Mesodermal cell (in vitro differentiated cells): ENCODE measurements at regions not wholly inside any gene's neighbourhood (a gene's known extent, or its start where the extent isn't known, plus 50 kb on each side); places are given as distances from the start of the nearest gene placed in this dataset.

Experiments used
- H3K27ac ChIP-seq: 2 replicates; pipeline ENCODE4 v1.7.0; 2013; ENCODE audit warnings: mild to moderate bottlenecking, low read depth, low read length, moderate library complexity; ENCODE audit not compliant: severe bottlenecking
- H3K36me3 ChIP-seq: 2 replicates; pipeline ENCODE4 v1.7.1; 2013; ENCODE audit warnings: mild to moderate bottlenecking, low read length, moderate library complexity; ENCODE audit not compliant: control insufficient read depth, insufficient read depth
- H3K4me1 ChIP-seq: one replicate; pipeline ENCODE4 v1.7.1; 2013; ENCODE audit warnings: mild to moderate bottlenecking, low read length; ENCODE audit not compliant: insufficient read depth, control insufficient read depth, poor library complexity, severe bottlenecking
- H3K4me3 ChIP-seq: 2 replicates; pipeline ENCODE4 v1.7.0; 2013; ENCODE audit warnings: low read length, control low read depth, mild to moderate bottlenecking; ENCODE audit not compliant: insufficient read depth, poor library complexity, severe bottlenecking; ENCODE audit errors: extremely low read depth
- H3K9me3 ChIP-seq: 2 replicates; pipeline ENCODE4 v1.7.1; 2013; ENCODE audit warnings: mild to moderate bottlenecking, low read length, moderate library complexity; ENCODE audit not compliant: control insufficient read depth
- WGBS, 2 experiments: methylation state at CpG; one replicate each; pipeline ENCODE4 v1.1.5; 2013; ENCODE audit warnings: missing lambda C conversion rate in 2 of 2; ENCODE audit not compliant: insufficient coverage in 2 of 2; 5-methylcytosine and 5-hydroxymethylcytosine counted together

DNA sequence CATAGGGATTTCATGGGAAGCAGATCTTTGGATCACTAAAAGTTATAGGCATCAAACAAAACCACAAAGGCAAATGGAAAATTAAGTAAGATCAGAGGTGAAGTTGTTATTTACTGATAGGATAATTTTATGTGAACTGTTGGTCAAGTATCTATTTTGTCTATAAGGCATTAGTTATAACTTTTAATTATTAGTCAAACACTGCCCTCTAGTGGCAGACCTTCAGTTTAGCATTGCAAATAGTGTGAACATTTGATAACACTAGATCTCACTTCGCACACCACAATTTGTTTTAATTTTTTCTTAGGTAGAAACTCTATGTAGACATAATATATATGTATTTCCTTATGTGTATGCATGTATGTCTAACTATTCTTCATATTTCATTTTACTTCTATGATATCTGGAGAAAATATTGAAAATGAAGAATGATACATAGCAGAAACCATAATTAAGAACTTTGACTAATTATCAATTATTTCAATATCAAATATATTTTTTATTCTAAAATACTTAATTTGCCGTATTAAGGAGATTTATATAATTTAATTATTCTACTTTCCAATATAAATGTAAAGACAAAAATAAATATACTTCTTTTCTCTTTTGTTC lies 214.5 kb upstream of the TACR3 start:
- whole genome bisulfite sequencing, 2 experiments = no CpG with 5 or more reads among the region's 2 CpGs
- no peak overlapping the region for H3K4me3 ChIP-seq
- no peaks in the 10 kb centered on the region for H3K4me1 ChIP-seq
- peaks cover 6% of the 10 kb centered on the region for H3K9me3 ChIP-seq
- H3K36me3 ChIP-seq = no peaks in the 10 kb centered on the region
- no peak overlapping the region for H3K27ac ChIP-seq

DNA sequence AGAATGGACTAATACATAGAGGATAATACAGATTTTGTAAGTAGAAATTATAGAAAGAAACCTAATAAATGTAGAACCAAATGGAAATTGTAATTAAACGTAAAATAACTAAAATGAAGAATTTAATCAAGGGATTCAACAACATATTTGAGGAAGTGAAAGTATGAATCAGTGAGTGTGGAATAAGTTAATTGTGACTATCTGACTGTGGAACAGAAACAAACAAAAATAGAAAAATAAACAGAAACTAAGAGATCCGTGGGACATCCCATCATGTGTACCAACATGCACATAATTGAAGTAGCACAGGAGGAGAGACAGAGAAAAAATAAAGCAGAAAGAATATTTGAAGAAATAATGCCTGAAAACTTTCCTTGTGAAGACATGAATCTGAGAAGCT lies 208.6 kb upstream of the TACR3 start:
- Histone ChIP-seq H3K9me3 (no peaks in the 10 kb centered on the region), H3K36me3 (no peaks in the 10 kb centered on the region), H3K4me3 (no peak overlapping the region), H3K4me1 (no peaks in the 10 kb centered on the region), H3K27ac (no peak overlapping the region)
- no CpG with 5 or more reads among the region's 2 CpGs for WGBS, 2 experiments

GRCh38 chr4:103923551-103923950 lies 203.8 kb upstream of the TACR3 start:
- no peaks in the 10 kb centered on the region for H3K36me3 ChIP-seq
- no peak overlapping the region for H3K4me3 ChIP-seq
- H3K27ac ChIP-seq = no peak overlapping the region
- 86% methylated on average over 1 of the region's 2 CpGs; no CpG with 5 or more reads in 1 of the 2 experiments for WGBS, 2 experiments
- no peaks in the 10 kb centered on the region for H3K9me3 ChIP-seq
- H3K4me1 ChIP-seq = no peaks in the 10 kb centered on the region

- no peak overlapping the region for H3K4me3 ChIP-seq
- H3K4me1 ChIP-seq = no peaks in the 10 kb centered on the region
- no peaks in the 10 kb centered on the region for H3K9me3 ChIP-seq
- H3K36me3 ChIP-seq = no peaks in the 10 kb centered on the region
- no peak overlapping the region for H3K27ac ChIP-seq
- WGBS, 2 experiments = no CpG with 5 or more reads among the region's 1 CpG
These were observed 198.4 kb upstream of the TACR3 start for GRCh38 chr4:103918214-103918613.

DNA sequence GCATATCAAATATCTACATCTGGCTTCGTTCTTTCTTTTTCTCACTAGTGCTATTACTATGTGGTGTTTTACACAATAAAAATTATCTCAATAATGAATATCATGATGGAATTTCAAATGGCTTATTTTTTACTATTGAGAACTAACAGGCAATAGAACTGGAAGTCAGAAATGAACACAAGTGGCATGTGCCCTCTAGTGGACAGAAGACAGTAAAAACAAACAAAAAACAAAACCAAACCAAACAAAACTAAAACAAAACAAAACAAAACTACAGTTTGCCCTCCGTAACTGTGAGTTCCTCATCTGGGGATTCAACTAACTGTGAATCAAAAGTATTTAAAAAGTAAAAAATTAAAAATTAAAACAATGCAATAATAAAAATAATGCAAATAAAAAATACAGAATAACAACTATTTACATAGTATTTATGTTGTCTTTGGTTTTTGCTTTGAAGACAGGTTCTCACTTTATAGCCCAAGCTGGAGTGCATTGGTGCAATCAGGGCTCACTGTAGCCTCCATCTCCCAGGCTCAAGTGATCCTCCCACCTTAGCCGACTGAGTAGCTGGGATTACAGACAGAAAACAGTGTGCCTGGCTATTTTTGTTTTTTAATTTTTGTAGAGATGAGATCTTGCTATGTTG lies 195.6 kb upstream of the TACR3 start:
- Histone ChIP-seq H3K4me1 (no peaks in the 10 kb centered on the region), H3K27ac (no peak overlapping the region), H3K36me3 (no peaks in the 10 kb centered on the region), H3K9me3 (no peaks in the 10 kb centered on the region), H3K4me3 (no peak overlapping the region)
- WGBS, 2 experiments = no CpG with 5 or more reads among the region's 3 CpGs

- WGBS, 2 experiments = 80% methylated on average over 1 of the region's 2 CpGs; no CpG with 5 or more reads in 1 of the 2 experiments
- no peaks in the 10 kb centered on the region for H3K36me3 ChIP-seq
- H3K4me3 ChIP-seq = no peak overlapping the region
- no peak overlapping the region for H3K27ac ChIP-seq
- H3K4me1 ChIP-seq = no peaks in the 10 kb centered on the region
- H3K9me3 ChIP-seq = no peaks in the 10 kb centered on the region
These were observed 187.6 kb upstream of the TACR3 start for GRCh38 chr4:103907414-103907813.

GRCh38 chr4:103904123-103904522 lies 184.3 kb upstream of the TACR3 start:
- Histone ChIP-seq H3K36me3 (no peaks in the 10 kb centered on the region), H3K9me3 (no peaks in the 10 kb centered on the region), H3K4me1 (no peaks in the 10 kb centered on the region), H3K27ac (no peak overlapping the region), H3K4me3 (no peak overlapping the region)

GRCh38 chr4:103902730-103903129 lies 182.9 kb upstream of the TACR3 start:
- Histone ChIP-seq H3K4me3 (no peak overlapping the region), H3K4me1 (no peaks in the 10 kb centered on the region), H3K9me3 (no peaks in the 10 kb centered on the region), H3K36me3 (no peaks in the 10 kb centered on the region), H3K27ac (no peak overlapping the region)
- no CpG with 5 or more reads among the region's 2 CpGs for WGBS, 2 experiments

DNA sequence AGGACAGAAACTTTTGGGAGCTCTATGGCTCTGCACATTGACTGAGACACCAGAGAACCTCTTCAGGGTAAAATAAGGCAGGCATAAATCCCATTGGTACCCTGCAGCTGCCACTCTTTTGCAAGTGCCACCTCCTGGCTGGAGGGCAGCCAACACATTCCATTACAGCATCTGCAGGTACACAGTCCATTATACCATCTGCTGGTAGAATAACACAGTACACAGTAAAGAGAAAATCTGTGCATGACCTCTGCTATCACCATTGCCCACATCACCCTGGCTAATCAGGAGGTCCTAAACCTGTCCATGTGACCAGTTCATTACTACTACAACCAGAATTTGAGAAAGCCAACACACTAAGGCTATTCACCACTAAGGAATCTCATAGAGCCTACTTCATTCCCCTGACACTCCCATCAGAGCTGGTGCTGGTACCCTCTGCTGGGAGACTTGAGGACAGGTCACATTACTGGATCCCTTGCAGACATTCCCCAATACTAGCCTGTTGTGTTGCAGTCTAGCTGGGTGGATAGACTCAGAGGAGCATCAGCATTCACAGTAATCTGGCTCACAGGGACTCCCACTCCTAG lies 176.2 kb upstream of the TACR3 start:
- no peaks in the 10 kb centered on the region for H3K36me3 ChIP-seq
- H3K4me3 ChIP-seq = no peak overlapping the region
- H3K27ac ChIP-seq = no peak overlapping the region
- no peaks in the 10 kb centered on the region for H3K4me1 ChIP-seq
- no peaks in the 10 kb centered on the region for H3K9me3 ChIP-seq

DNA sequence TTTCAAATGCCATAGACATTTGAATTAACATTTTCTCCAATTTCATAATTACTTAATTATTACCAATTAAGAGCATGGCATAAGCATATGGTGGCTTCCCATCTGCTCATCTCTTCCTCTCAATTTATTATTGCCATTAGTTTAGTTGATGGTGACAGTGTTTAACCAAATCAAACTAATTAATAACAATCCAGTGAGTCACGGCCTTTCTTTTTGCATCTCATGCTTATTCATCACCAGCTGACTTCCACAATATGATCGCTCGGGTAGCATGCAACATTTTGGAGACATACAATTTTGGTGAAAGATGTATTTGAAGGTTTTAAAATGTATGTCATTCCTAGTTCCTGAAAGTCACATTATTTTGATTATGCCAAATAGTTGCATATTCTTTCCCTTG lies 172.8 kb upstream of the TACR3 start:
- Histone ChIP-seq H3K9me3 (no peaks in the 10 kb centered on the region), H3K4me1 (no peaks in the 10 kb centered on the region), H3K27ac (no peak overlapping the region), H3K36me3 (no peaks in the 10 kb centered on the region), H3K4me3 (no peak overlapping the region)
- WGBS, 2 experiments = no CpG with 5 or more reads among the region's 3 CpGs

DNA sequence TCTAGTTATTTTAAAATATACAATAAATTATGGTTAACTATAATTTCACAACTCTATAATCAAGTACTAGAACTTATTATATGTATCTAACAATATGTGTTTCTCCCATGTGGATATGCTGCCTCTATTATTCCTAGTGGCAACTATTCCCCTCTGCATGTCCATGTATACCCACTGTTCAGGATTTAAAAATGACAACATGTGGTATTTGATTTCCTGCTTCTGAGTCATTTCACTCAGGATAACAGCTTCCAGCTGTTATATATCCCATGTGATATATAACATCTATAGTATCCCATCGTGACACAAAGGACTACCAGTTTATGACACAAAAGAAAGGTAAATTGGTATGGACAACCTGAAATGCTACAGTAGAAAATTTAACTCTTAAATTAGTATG lies 167.4 kb upstream of the TACR3 start:
- H3K4me1 ChIP-seq = no peaks in the 10 kb centered on the region
- no CpG with 5 or more reads among the region's 1 CpG for WGBS, 2 experiments
- no peak overlapping the region for H3K4me3 ChIP-seq
- H3K27ac ChIP-seq = no peak overlapping the region
- no peaks in the 10 kb centered on the region for H3K36me3 ChIP-seq
- H3K9me3 ChIP-seq = no peaks in the 10 kb centered on the region
